GM12878 (cell line): ENCODE measurements at regions not wholly inside any gene's neighbourhood (a gene's known extent, or its start where the extent isn't known, plus 50 kb on each side); places are given as distances from the start of the nearest gene placed in this dataset.

Experiments used
- BHLHE40 ChIP-seq, 2 experiments: fragments of 450-650 bp in 1 of 2; IDR thresholded peaks; 2 replicates each; pipeline ENCODE4 v1.6.1; 2011 to 2017; ENCODE audit warnings: low read depth in 2 of 2, borderline replicate concordance in 1 of 2, improper control_type of control experiment in 1 of 2, low read length in 1 of 2, mild to moderate bottlenecking in 1 of 2
- BMI1 ChIP-seq: fragments of 450-650 bp; IDR thresholded peaks from 2 replicates; pipeline ENCODE4 v1.6.1; 2016; ENCODE audit warnings: mild to moderate bottlenecking, moderate library complexity, borderline replicate concordance
- MYC ChIP-seq: IDR thresholded peaks from 2 replicates; pipeline ENCODE4 v1.6.1; 2011; ENCODE audit warnings: mild to moderate bottlenecking, low read length, moderate library complexity, inconsistent platforms; ENCODE audit not compliant: insufficient read depth, insufficient replicate concordance, insufficient read length, severe bottlenecking
- SPI1 ChIP-seq: IDR thresholded peaks from 2 replicates; pipeline ENCODE4 v1.6.1; 2011; ENCODE audit warnings: low read depth, mild to moderate bottlenecking, low read length, moderate library complexity, borderline replicate concordance; ENCODE audit not compliant: insufficient read depth
- TF ChIP-seq, protein P1 (sequence below): IDR thresholded peaks from 2 replicates; pipeline ENCODE4 v1.6.1; 2012; ENCODE audit warnings: low read depth, low read length, improper control_type of control experiment
- TF ChIP-seq, protein P2 (sequence below), 3 experiments: IDR thresholded peaks in 2 of 3; conservative IDR thresholded peaks in 1 of 3; 2 replicates each; pipeline ENCODE4 v1.5.1; 2011; ENCODE audit warnings: low read depth in 3 of 3, low read length in 3 of 3, mild to moderate bottlenecking in 3 of 3, control low read depth in 2 of 3, moderate library complexity in 2 of 3, inconsistent platforms in 1 of 3, mixed read lengths in 1 of 3; ENCODE audit not compliant: control insufficient read depth in 2 of 3, insufficient read depth in 1 of 3; ENCODE audit errors: extremely low read depth in 1 of 3
- TF ChIP-seq, protein P3 (sequence below): fragments of 450-650 bp; formaldehyde crosslinking; IDR thresholded peaks from 2 replicates; pipeline ENCODE4 v1.5.0; 2022; ENCODE audit warnings: mild to moderate bottlenecking, missing genetic modification characterization
- TF ChIP-seq, protein P4 (sequence below): IDR thresholded peaks from 2 replicates; pipeline ENCODE4 v1.6.1; 2011; ENCODE audit warnings: borderline replicate concordance, low read depth, mild to moderate bottlenecking, moderate library complexity, mixed read lengths, low read length; ENCODE audit not compliant: insufficient read depth; ENCODE audit errors: extremely low read length

DNA sequence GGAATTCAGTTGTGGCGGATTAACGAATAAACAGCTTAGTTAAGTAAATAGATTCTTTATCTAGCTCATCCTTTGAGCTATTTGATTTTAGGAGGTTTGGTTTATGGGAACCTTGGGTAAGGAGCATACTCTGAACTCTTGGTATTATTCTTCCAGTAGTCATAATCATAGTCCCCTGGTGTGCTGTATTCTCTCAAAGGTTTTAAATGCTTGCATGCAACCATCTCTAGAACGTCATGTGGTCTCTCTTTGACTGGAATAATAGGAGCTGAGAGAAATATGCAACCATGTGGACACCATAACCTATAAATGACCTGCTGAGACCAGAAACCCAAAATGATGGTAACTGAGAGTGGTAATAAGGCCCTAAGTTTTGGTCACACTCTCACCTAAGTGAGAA, 951.6 kb upstream of the MIR17HG start:
- TF ChIP-seq, protein P1, sequence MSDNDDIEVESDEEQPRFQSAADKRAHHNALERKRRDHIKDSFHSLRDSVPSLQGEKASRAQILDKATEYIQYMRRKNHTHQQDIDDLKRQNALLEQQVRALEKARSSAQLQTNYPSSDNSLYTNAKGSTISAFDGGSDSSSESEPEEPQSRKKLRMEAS, result no peak
- TF ChIP-seq, protein P2, sequence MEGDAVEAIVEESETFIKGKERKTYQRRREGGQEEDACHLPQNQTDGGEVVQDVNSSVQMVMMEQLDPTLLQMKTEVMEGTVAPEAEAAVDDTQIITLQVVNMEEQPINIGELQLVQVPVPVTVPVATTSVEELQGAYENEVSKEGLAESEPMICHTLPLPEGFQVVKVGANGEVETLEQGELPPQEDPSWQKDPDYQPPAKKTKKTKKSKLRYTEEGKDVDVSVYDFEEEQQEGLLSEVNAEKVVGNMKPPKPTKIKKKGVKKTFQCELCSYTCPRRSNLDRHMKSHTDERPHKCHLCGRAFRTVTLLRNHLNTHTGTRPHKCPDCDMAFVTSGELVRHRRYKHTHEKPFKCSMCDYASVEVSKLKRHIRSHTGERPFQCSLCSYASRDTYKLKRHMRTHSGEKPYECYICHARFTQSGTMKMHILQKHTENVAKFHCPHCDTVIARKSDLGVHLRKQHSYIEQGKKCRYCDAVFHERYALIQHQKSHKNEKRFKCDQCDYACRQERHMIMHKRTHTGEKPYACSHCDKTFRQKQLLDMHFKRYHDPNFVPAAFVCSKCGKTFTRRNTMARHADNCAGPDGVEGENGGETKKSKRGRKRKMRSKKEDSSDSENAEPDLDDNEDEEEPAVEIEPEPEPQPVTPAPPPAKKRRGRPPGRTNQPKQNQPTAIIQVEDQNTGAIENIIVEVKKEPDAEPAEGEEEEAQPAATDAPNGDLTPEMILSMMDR (IDR thresholded peaks at IDR 0.05 in 2 of 3, conservative IDR thresholded peaks at IDR 0.05 in 1 of 3; ENCODE audit: control insufficient read depth in 2 of 3, extremely low read depth in 1 of 3, insufficient read depth in 1 of 3, low read depth in 3 of 3, low read length in 3 of 3), result no peak
- TF ChIP-seq SPI1, result no peak
- no peak for TF ChIP-seq BHLHE40 (IDR thresholded peaks at IDR 0.05; ENCODE audit: borderline replicate concordance in 1 of 2, low read depth in 2 of 2, low read length in 1 of 2)
- TF ChIP-seq, protein P3, sequence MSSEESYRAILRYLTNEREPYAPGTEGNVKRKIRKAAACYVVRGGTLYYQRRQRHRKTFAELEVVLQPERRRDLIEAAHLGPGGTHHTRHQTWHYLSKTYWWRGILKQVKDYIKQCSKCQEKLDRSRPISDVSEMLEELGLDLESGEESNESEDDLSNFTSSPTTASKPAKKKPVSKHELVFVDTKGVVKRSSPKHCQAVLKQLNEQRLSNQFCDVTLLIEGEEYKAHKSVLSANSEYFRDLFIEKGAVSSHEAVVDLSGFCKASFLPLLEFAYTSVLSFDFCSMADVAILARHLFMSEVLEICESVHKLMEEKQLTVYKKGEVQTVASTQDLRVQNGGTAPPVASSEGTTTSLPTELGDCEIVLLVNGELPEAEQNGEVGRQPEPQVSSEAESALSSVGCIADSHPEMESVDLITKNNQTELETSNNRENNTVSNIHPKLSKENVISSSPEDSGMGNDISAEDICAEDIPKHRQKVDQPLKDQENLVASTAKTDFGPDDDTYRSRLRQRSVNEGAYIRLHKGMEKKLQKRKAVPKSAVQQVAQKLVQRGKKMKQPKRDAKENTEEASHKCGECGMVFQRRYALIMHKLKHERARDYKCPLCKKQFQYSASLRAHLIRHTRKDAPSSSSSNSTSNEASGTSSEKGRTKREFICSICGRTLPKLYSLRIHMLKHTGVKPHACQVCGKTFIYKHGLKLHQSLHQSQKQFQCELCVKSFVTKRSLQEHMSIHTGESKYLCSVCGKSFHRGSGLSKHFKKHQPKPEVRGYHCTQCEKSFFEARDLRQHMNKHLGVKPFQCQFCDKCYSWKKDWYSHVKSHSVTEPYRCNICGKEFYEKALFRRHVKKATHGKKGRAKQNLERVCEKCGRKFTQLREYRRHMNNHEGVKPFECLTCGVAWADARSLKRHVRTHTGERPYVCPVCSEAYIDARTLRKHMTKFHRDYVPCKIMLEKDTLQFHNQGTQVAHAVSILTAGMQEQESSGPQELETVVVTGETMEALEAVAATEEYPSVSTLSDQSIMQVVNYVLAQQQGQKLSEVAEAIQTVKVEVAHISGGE (CRISPR knock-in tag), result no peak
- TF ChIP-seq MYC, result no peak
- TF ChIP-seq, protein P4, sequence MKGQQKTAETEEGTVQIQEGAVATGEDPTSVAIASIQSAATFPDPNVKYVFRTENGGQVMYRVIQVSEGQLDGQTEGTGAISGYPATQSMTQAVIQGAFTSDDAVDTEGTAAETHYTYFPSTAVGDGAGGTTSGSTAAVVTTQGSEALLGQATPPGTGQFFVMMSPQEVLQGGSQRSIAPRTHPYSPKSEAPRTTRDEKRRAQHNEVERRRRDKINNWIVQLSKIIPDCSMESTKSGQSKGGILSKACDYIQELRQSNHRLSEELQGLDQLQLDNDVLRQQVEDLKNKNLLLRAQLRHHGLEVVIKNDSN, result no peak
- TF ChIP-seq BMI1, result no peak
